OCI-LY7 (cell line): ENCODE measurements at regions not wholly inside any gene's neighbourhood (a gene's known extent, or its start where the extent isn't known, plus 50 kb on each side); places are given as distances from the start of the nearest gene placed in this dataset.

ENCODE experiments used
- BruUV-seq: library from RNA; stranded (reverse); fragments of 400-500 nt; replicated peaks from 2 replicates; lab custom pipeline; 2021; lab: Mats Ljungman, UMichigan
- CTCF ChIA-PET: fragments of 300-600 bp; sonication (Branson Sonifier 250); formaldehyde crosslinking; loops from one replicate; lab custom pipeline; 2022; ENCODE audit warnings: antibody characterized with exemption; ENCODE audit not compliant: unreplicated experiment; lab: Charles Lee
- POLR2A ChIA-PET: fragments of 300-600 bp; sonication (Branson Sonifier 250); formaldehyde crosslinking; loops from one replicate; lab custom pipeline; 2022; ENCODE audit warnings: antibody characterized with exemption; lab: Charles Lee
- DNase-seq: peaks from one replicate; pipeline ENCODE4 v3.0.0-alpha.2; 2015; ENCODE audit warnings: low spot score
- H2AFZ ChIP-seq: fragments of 200-600 bp; sonication (generic), shearing (Covaris generic); 2 replicates; pipeline ENCODE4 v1.6.1; 2014; ENCODE audit warnings: mild to moderate bottlenecking, antibody characterized with exemption, low read length, moderate library complexity
- H3K27ac ChIP-seq: fragments of 200-600 bp; sonication (generic); 2 replicates; pipeline ENCODE4 v1.5.1; 2014; ENCODE audit warnings: mixed run types, low read depth, mild to moderate bottlenecking, moderate library complexity, low read length, inconsistent platforms; ENCODE audit not compliant: poor library complexity, severe bottlenecking
- H3K36me3 ChIP-seq: fragments of 200-600 bp; sonication (generic); 2 replicates; pipeline ENCODE4 v1.6.1; 2014; ENCODE audit warnings: mild to moderate bottlenecking, antibody characterized with exemption, low read length, moderate library complexity, mixed read lengths; ENCODE audit not compliant: insufficient read depth
- H3K4me1 ChIP-seq: fragments of 200-600 bp; sonication (generic); 2 replicates; pipeline ENCODE4 v1.5.1; 2014; ENCODE audit warnings: mild to moderate bottlenecking, low read length; ENCODE audit not compliant: insufficient read depth, poor library complexity, severe bottlenecking
- H3K4me2 ChIP-seq: fragments of 200-600 bp; sonication (generic); 2 replicates; pipeline ENCODE4 v1.6.1; 2014; ENCODE audit warnings: mild to moderate bottlenecking, low read length
- H3K4me3 ChIP-seq: fragments of 200-600 bp; sonication (generic); 2 replicates; pipeline ENCODE4 v1.5.1; 2014; ENCODE audit warnings: mild to moderate bottlenecking, low read depth, low read length; ENCODE audit not compliant: poor library complexity, severe bottlenecking
- H3K79me2 ChIP-seq: fragments of 200-600 bp; sonication (generic); 2 replicates; pipeline ENCODE4 v1.6.1; 2016; ENCODE audit warnings: low read depth, mild to moderate bottlenecking, low read length, moderate library complexity, mixed read lengths; ENCODE audit not compliant: insufficient read depth
- H3K9me2 ChIP-seq: fragments of 200-600 bp; sonication (generic); 2 replicates; pipeline ENCODE4 v1.6.1; 2016; ENCODE audit warnings: mild to moderate bottlenecking, low read length, mixed read lengths; ENCODE audit not compliant: insufficient read depth
- H3K9me3 ChIP-seq: fragments of 200-600 bp; sonication (generic); 2 replicates; pipeline ENCODE4 v1.6.1; 2014; ENCODE audit warnings: mild to moderate bottlenecking, mixed run types, low read length, mixed read lengths
- H4K20me1 ChIP-seq: fragments of 200-600 bp; sonication (generic); 2 replicates; pipeline ENCODE4 v1.6.1; 2014; ENCODE audit warnings: mild to moderate bottlenecking, antibody characterized with exemption, low read length, moderate library complexity, mixed read lengths; ENCODE audit not compliant: insufficient read depth
- EZH2phosphoT487 ChIP-seq: fragments of 200-600 bp; sonication (generic); IDR thresholded peaks from 2 replicates; pipeline ENCODE4 v1.6.1; 2018; ENCODE audit warnings: low read depth, borderline replicate concordance, mild to moderate bottlenecking, mixed run types, antibody characterized with exemption, low read length, moderate library complexity, mixed read lengths
- intact Hi-C: fragments of 100-400 bp; cut with micrococcal nuclease; formaldehyde crosslinking; loops from one replicate; pipeline ENCODE4 v1.10.0; 2022; ENCODE audit not compliant: unreplicated experiment
- TF ChIP-seq, protein P1 (sequence below): fragments of 200-600 bp; sonication (generic); conservative IDR thresholded peaks from 2 replicates; pipeline ENCODE4 v1.5.1; 2014; ENCODE audit warnings: mild to moderate bottlenecking, antibody characterized with exemption, low read length, moderate library complexity, mixed read lengths

DNA sequence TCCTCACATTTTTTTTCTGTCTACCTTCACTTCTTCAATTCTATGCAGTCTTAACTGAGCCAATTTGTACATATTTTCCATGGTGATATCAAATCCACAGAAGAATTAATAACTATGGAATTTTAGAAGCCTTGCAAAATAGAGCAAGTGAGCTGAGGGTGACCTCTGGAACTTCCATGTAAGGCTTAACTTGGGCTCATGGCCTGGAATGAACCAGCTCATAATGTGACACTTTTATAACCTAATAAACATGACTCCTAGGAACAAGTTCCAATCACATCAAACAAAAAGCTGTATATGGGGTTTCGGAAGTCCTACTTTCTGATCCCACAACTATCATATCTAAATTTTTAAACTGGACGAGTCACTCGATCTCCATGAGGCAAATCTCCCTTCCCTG, 232.4 kb downstream of the FOXA2 start:
- TF ChIP-seq, protein P1, sequence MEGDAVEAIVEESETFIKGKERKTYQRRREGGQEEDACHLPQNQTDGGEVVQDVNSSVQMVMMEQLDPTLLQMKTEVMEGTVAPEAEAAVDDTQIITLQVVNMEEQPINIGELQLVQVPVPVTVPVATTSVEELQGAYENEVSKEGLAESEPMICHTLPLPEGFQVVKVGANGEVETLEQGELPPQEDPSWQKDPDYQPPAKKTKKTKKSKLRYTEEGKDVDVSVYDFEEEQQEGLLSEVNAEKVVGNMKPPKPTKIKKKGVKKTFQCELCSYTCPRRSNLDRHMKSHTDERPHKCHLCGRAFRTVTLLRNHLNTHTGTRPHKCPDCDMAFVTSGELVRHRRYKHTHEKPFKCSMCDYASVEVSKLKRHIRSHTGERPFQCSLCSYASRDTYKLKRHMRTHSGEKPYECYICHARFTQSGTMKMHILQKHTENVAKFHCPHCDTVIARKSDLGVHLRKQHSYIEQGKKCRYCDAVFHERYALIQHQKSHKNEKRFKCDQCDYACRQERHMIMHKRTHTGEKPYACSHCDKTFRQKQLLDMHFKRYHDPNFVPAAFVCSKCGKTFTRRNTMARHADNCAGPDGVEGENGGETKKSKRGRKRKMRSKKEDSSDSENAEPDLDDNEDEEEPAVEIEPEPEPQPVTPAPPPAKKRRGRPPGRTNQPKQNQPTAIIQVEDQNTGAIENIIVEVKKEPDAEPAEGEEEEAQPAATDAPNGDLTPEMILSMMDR, result no peak
- TF ChIP-seq EZH2phosphoT487, result no peak
- DNase-seq, result no peak
- Histone ChIP-seq H2AFZ (no peak overlapping the region), H3K9me2 (no peaks in the 10 kb centered on the region), H3K79me2 (no peaks in the 10 kb centered on the region), H3K36me3 (no peaks in the 10 kb centered on the region), H3K9me3 (no peaks in the 10 kb centered on the region), H3K4me1 (no peaks in the 10 kb centered on the region), H3K4me3 (no peak overlapping the region), H3K27ac (no peak overlapping the region), H3K4me2 (no peak overlapping the region), H4K20me1 (no peaks in the 10 kb centered on the region)
- intact Hi-C loops, result no loop called here
- ChIA-PET POLR2A (interaction anchor here (0.7 kb wide), 1 partner anchor 190 kb away, joined by 3 read pairs; no protein-coding TSS in a partner anchor), CTCF (no interaction called here)
- no TSS peak for BruUV-seq

DNA sequence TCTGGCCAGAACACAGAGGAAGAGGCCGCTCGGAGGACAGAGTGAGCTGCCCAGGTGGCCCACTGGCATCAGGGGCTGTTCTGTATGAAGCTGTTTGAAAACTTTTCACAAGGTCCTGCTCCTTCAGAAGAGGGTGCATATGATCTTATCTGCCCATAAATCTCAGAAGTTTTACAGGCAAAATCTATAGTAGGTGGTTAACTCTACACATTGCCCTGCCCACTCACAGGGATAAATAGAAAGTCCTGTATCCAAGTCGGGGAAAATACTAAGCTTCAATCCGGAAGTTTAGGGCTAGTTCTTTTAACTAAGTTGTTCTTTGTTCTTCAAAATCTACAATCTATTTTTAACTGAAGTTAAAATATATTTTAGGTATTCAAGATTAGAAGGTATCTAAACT, 233.7 kb downstream of the FOXA2 start:
- Histone ChIP-seq H3K9me2 (no peaks in the 10 kb centered on the region), H3K9me3 (no peaks in the 10 kb centered on the region), H2AFZ (no peak overlapping the region), H3K79me2 (no peaks in the 10 kb centered on the region), H3K27ac (no peak overlapping the region), H3K4me2 (no peak overlapping the region), H3K36me3 (no peaks in the 10 kb centered on the region), H4K20me1 (no peaks in the 10 kb centered on the region), H3K4me1 (no peaks in the 10 kb centered on the region), H3K4me3 (no peak overlapping the region)
- intact Hi-C loops, result no loop called here
- POLR2A ChIA-PET, result no interaction called here
- CTCF ChIA-PET, result no interaction called here
- DNase-seq, result no peak
- TF ChIP-seq, protein P1, result no peak
- no peak for TF ChIP-seq EZH2phosphoT487
- no TSS peak for BruUV-seq

DNA sequence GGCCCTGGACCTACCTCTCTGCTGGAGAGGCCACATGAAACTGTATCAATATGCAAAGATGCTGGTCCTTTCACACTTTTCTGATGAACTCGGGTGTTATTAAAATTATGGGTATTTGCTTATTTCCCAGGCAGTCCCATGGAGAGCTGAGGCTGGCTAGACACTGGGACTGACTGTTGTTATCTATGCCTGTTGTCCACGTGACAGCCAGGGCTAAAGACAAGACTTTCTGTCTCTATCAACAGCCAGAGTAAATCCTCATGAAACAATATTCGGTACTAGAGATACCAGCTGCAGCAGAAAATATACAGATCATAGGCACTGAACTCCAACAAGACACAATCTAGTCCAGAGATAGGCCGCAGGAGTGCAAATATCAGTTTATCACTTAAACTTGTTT, 236.4 kb downstream of the FOXA2 start:
- no peaks in the 10 kb centered on the region for H3K9me3 ChIP-seq
- H2AFZ ChIP-seq, result no peak overlapping the region
- intact Hi-C loops, result no loop called here
- no TSS peak for BruUV-seq
- no peak overlapping the region for H3K27ac ChIP-seq
- no peaks in the 10 kb centered on the region for H3K36me3 ChIP-seq
- no peak overlapping the region for H3K4me3 ChIP-seq
- POLR2A ChIA-PET, result no interaction called here
- no peaks in the 10 kb centered on the region for H3K4me1 ChIP-seq
- H3K4me2 ChIP-seq, result no peak overlapping the region
- no peak for DNase-seq
- TF ChIP-seq, protein P1, result no peak
- H3K79me2 ChIP-seq, result no peaks in the 10 kb centered on the region
- no peaks in the 10 kb centered on the region for H4K20me1 ChIP-seq
- CTCF ChIA-PET, result no interaction called here
- H3K9me2 ChIP-seq, result no peaks in the 10 kb centered on the region
